GM18873 (cell line): ENCODE measurements at regions not wholly inside any gene's neighbourhood (a gene's known extent, or its start where the extent isn't known, plus 50 kb on each side); places are given as distances from the start of the nearest gene placed in this dataset.
A peak's percentile ranks its signal among the peaks of the same experiment; 100 is the strongest.

Experiments used
- ATAC-seq: cut with Tn5 transposase; IDR thresholded peaks from one replicate; pipeline ENCODE4 v1.9.1; 2021; ENCODE audit warnings: mild to moderate bottlenecking, moderate library complexity, moderate number of reproducible peaks; ENCODE audit not compliant: unreplicated experiment, low FRiP score

- no peak for ATAC-seq
These were observed 134.6 kb upstream of the PDE4B start for GRCh38 chr1:65658122-65658521.

GRCh38 chr1:65668368-65668767 lies 124.3 kb upstream of the PDE4B start:
- ATAC-seq = no peak

- ATAC-seq = no peak
These were observed 122.2 kb upstream of the PDE4B start for GRCh38 chr1:65670518-65670917.

- no peak for ATAC-seq
These were observed 118.2 kb upstream of the PDE4B start for GRCh38 chr1:65674522-65674921.

GRCh38 chr1:65679773-65680172 lies 112.9 kb upstream of the PDE4B start:
- no peak for ATAC-seq

GRCh38 chr1:65681096-65681495 lies 111.6 kb upstream of the PDE4B start:
- ATAC-seq = no peak

- ATAC-seq = peak; percentile 79
These were observed 105.1 kb upstream of the PDE4B start for GRCh38 chr1:65687428-65688214.

- ATAC-seq = no peak
These were observed 104.5 kb upstream of the PDE4B start for GRCh38 chr1:65688215-65688566.

GRCh38 chr1:65688848-65689247 lies 103.8 kb upstream of the PDE4B start:
- ATAC-seq = no peak

- no peak for ATAC-seq
These were observed 101.4 kb upstream of the PDE4B start for GRCh38 chr1:65691152-65691900.

- no peak for ATAC-seq
These were observed 100.7 kb upstream of the PDE4B start for GRCh38 chr1:65691972-65692371.

- ATAC-seq = no peak
These were observed 98.6 kb upstream of the PDE4B start for GRCh38 chr1:65694126-65694525.

GRCh38 chr1:65694933-65695332 lies 97.8 kb upstream of the PDE4B start:
- ATAC-seq = no peak

- no peak for ATAC-seq
These were observed 94.1 kb upstream of the PDE4B start for GRCh38 chr1:65698590-65698989.

- ATAC-seq = no peak
These were observed 88.8 kb upstream of the PDE4B start for GRCh38 chr1:65703853-65704252.

GRCh38 chr1:65704318-65704717 lies 88.4 kb upstream of the PDE4B start:
- no peak for ATAC-seq

GRCh38 chr1:65717815-65718454 lies 74.8 kb upstream of the PDE4B start:
- ATAC-seq = no peak

- ATAC-seq = no peak
These were observed 73.3 kb upstream of the PDE4B start for GRCh38 chr1:65719391-65719790.

GRCh38 chr1:65722461-65722860 lies 70.2 kb upstream of the PDE4B start:
- ATAC-seq = no peak

- ATAC-seq = no peak
These were observed 68.5 kb upstream of the PDE4B start for GRCh38 chr1:65724151-65724550.

- ATAC-seq = no peak
These were observed 67.6 kb upstream of the PDE4B start for GRCh38 chr1:65725064-65725463.

- no peak for ATAC-seq
These were observed 64.2 kb upstream of the PDE4B start for GRCh38 chr1:65728504-65728903.
